Progenitor cell of endocrine pancreas (in vitro differentiated cells): ENCODE measurements at regions not wholly inside any gene's neighbourhood (a gene's known extent, or its start where the extent isn't known, plus 50 kb on each side); places are given as distances from the start of the nearest gene placed in this dataset.

Experiments used
- DNase-seq: peaks from one replicate; pipeline ENCODE4 v3.0.0; 2021; ENCODE audit warnings: low spot score; ENCODE audit not compliant: unreplicated experiment
- H3K27ac Mint-ChIP-seq: 2 replicates; pipeline ENCODE4 v1.8.0; 2021; ENCODE audit warnings: mild to moderate bottlenecking, moderate library complexity, mixed read lengths
- H3K27me3 Mint-ChIP-seq: 2 replicates; pipeline ENCODE4 v1.8.0; 2021; ENCODE audit warnings: mixed read lengths
- H3K36me3 Mint-ChIP-seq: 2 replicates; pipeline ENCODE4 v1.8.0; 2022; ENCODE audit warnings: mixed read lengths; ENCODE audit not compliant: insufficient read depth
- H3K4me1 Mint-ChIP-seq: 2 replicates; pipeline ENCODE4 v1.8.0; 2021; ENCODE audit warnings: low read depth, mixed read lengths
- H3K4me3 Mint-ChIP-seq: 2 replicates; pipeline ENCODE4 v1.8.0; 2021; ENCODE audit warnings: low read depth, mild to moderate bottlenecking, moderate library complexity, mixed read lengths
- H3K9me3 Mint-ChIP-seq: 2 replicates; pipeline ENCODE4 v1.8.0; 2021; ENCODE audit warnings: low read depth, mixed read lengths
- TF ChIP-seq, protein P1 (sequence below): fragments of 200-600 bp; sonication (generic); IDR thresholded peaks from one replicate; pipeline ENCODE4 v1.5.0; 2021; ENCODE audit warnings: antibody characterized with exemption, mild to moderate bottlenecking; ENCODE audit not compliant: unreplicated experiment

DNA sequence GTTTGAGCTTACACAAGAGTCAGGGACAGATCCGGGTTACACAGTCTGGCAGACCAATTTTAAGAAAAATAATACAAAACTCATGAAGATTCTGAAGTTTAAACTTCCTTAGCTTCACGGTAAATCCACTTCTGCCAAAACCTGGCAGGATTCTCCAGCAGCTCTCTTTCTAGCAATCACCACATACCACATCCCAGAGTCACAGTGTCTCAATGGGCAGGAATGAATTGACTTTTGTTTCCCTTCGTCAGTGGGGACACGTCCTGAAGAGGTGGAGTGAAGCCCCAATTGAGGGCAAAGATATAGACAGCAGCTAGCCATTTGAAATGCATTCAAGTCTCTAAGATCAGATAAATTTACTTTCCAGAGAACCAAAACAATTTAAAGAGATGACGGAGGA, 117.1 kb upstream of the ARHGAP5 start:
- H3K4me1 Mint-ChIP-seq: peaks cover 1% of the 10 kb centered on the region
- H3K4me3 Mint-ChIP-seq: no peak overlapping the region
- H3K9me3 Mint-ChIP-seq: peaks cover 9% of the 10 kb centered on the region
- TF ChIP-seq, protein P1, sequence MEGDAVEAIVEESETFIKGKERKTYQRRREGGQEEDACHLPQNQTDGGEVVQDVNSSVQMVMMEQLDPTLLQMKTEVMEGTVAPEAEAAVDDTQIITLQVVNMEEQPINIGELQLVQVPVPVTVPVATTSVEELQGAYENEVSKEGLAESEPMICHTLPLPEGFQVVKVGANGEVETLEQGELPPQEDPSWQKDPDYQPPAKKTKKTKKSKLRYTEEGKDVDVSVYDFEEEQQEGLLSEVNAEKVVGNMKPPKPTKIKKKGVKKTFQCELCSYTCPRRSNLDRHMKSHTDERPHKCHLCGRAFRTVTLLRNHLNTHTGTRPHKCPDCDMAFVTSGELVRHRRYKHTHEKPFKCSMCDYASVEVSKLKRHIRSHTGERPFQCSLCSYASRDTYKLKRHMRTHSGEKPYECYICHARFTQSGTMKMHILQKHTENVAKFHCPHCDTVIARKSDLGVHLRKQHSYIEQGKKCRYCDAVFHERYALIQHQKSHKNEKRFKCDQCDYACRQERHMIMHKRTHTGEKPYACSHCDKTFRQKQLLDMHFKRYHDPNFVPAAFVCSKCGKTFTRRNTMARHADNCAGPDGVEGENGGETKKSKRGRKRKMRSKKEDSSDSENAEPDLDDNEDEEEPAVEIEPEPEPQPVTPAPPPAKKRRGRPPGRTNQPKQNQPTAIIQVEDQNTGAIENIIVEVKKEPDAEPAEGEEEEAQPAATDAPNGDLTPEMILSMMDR: no peak
- H3K27ac Mint-ChIP-seq: no peak overlapping the region
- no peak for DNase-seq
- H3K36me3 Mint-ChIP-seq: peaks cover 4% of the 10 kb centered on the region
- H3K27me3 Mint-ChIP-seq: peaks cover 3% of the 10 kb centered on the region

DNA sequence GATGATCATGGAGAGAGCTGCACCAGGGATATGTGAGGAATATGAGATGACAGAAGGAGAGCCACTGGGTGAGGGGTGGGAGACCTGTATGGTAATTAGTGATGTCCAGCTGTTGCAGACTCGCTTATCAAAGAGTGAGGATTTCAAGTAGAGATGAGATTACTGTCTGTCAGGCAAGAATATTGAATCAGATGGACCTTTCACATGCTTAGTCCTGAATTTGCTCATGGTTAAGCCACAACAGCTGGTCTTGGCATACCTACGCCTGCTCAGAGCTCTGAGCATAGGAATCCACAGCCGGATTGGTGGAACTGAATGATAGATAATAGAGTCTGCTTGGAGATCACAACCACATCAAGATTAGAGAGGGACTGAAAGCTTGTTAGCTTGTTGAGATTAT, 115.2 kb upstream of the ARHGAP5 start:
- no peak for DNase-seq
- H3K27ac Mint-ChIP-seq: no peak overlapping the region
- no peak overlapping the region for H3K4me3 Mint-ChIP-seq
- H3K9me3 Mint-ChIP-seq: peaks cover 6% of the 10 kb centered on the region
- no peaks in the 10 kb centered on the region for H3K27me3 Mint-ChIP-seq
- H3K36me3 Mint-ChIP-seq: peaks cover under 1% of the 10 kb centered on the region
- H3K4me1 Mint-ChIP-seq: no peaks in the 10 kb centered on the region
- TF ChIP-seq, protein P1: no peak

DNA sequence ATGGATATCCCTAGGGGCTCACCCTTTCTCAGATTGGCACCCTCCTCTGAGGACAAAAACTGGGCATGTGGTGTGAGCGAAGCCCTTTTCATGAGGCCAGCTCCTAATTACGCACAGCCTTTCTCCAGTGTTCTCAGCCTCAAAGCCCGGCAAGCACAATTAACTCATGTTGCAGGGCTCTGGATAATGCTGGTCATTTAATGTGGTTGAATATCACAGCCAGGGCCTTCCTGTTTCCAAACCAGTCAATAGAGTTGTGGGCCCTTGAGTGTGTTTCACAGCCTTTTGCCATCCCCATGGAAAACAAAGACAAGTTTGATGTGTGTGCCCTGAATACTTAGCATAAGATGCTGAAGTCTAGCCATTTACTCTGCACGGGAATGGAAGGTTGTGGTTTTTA, 114.2 kb upstream of the ARHGAP5 start:
- no peak overlapping the region for H3K27ac Mint-ChIP-seq
- H3K9me3 Mint-ChIP-seq: peaks cover 3% of the 10 kb centered on the region
- no peaks in the 10 kb centered on the region for H3K27me3 Mint-ChIP-seq
- no peak for DNase-seq
- peaks cover 7% of the 10 kb centered on the region for H3K4me1 Mint-ChIP-seq
- no peaks in the 10 kb centered on the region for H3K36me3 Mint-ChIP-seq
- H3K4me3 Mint-ChIP-seq: no peak overlapping the region
- TF ChIP-seq, protein P1: no peak

DNA sequence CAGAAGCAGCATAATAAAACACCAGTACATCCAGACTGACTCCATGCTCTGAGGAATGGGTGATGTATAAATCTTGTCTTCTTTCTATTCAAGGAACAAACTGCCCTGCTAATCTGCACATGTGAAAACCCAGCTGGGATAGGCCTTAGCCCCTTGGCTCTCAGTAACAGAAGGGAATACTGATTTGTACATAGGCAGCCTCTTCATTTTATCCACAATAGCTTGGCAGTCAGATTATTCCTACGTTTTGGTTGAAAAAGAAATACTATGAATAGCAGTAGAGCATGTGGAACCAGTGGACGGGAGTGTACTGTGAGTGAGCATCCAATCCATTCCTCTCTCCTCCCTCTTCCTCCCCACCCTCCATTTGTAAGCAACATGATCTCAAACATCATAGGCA, 113.5 kb upstream of the ARHGAP5 start:
- Mint-ChIP-seq H3K4me1 (peaks cover 12% of the 10 kb centered on the region), H3K4me3 (no peak overlapping the region), H3K27me3 (no peaks in the 10 kb centered on the region), H3K9me3 (peaks cover 3% of the 10 kb centered on the region), H3K36me3 (no peaks in the 10 kb centered on the region), H3K27ac (no peak overlapping the region)
- TF ChIP-seq, protein P1: no peak
- no peak for DNase-seq

DNA sequence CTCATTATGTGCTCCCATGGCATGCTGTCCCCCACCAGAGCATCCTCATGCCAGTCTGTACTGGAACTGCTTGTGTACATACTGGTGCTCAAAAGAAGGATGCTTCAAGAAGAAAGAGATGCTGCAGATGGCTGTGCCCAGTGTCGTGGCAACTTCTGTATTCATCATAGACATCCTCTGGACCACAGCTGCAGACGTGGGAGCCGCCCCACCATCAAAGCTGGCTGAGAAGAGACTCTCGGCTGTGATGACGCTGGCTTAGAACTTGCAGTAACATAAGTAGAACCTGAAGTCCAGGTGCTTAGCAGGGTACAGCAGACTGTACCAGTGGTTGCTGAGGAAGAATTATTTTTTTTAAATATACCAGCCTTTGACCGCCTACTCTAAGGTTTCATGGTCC, 112.6 kb upstream of the ARHGAP5 start:
- Mint-ChIP-seq H3K4me3 (no peak overlapping the region), H3K4me1 (peaks cover 21% of the 10 kb centered on the region)

More for the DNA sequence above, 112.6 kb upstream of the ARHGAP5 start:
- DNase-seq: no peak
- H3K27ac Mint-ChIP-seq: no peak overlapping the region
- H3K9me3 Mint-ChIP-seq: peaks cover 3% of the 10 kb centered on the region
- no peaks in the 10 kb centered on the region for H3K36me3 Mint-ChIP-seq
- TF ChIP-seq, protein P1: no peak
- no peaks in the 10 kb centered on the region for H3K27me3 Mint-ChIP-seq
